B cell (primary cell): ENCODE measurements at regions not wholly inside any gene's neighbourhood (a gene's known extent, or its start where the extent isn't known, plus 50 kb on each side); places are given as distances from the start of the nearest gene placed in this dataset.

ENCODE experiments used
- ATAC-seq: fragments of 200-7000 bp; cut with Tn5 transposase; one replicate; pipeline ENCODE4 v1.10.0; 2021; ENCODE audit warnings: low read depth, mild to moderate bottlenecking, moderate number of reproducible peaks, moderate library complexity
- CTCF ChIA-PET: fragments of 350-600 bp; sonication (Branson Sonifier 250); formaldehyde crosslinking; loops from one replicate; lab custom pipeline; 2021; ENCODE audit warnings: antibody characterized with exemption, inconsistent platforms; lab: Charles Lee
- POLR2A ChIA-PET: fragments of 350-600 bp; sonication (Branson Sonifier 250); formaldehyde crosslinking; loops from one replicate; lab custom pipeline; 2021; ENCODE audit warnings: antibody characterized with exemption; lab: Charles Lee
- DNase-seq: peaks from one replicate; pipeline ENCODE4 v3.0.0; 2013
- H2AFZ ChIP-seq: 2 replicates; pipeline ENCODE4 v1.6.1; 2012; ENCODE audit warnings: mild to moderate bottlenecking, low read depth, low read length; ENCODE audit not compliant: insufficient read depth, poor library complexity, severe bottlenecking
- H3K27ac ChIP-seq, 2 donors: 1 replicate in 1 of 2; 2 replicates in 1 of 2; pipeline ENCODE4 v1.5.1; 2012 to 2013; ENCODE audit warnings: low read length in 2 of 2, mild to moderate bottlenecking in 2 of 2, moderate library complexity in 1 of 2
- H3K27me3 ChIP-seq, 4 experiments: fragments of 200-600 bp in 1 of 4; sonication (generic) in 1 of 4; replicated peaks in 1 of 4; 1 replicate in 2 of 4; 2 replicates in 2 of 4; pipeline versions ENCODE4 v1.6.1 to v1.7.0; 2013 to 2016; ENCODE audit warnings: low read length in 3 of 4, mild to moderate bottlenecking in 2 of 4, mixed read lengths in 1 of 4, moderate library complexity in 1 of 4; ENCODE audit not compliant: insufficient read depth in 4 of 4, control insufficient read depth in 3 of 4; ENCODE audit errors: control extremely low read depth in 1 of 4
- H3K36me3 ChIP-seq, 2 experiments: replicated peaks in 1 of 2; 1 replicate in 1 of 2; 2 replicates in 1 of 2; pipeline versions ENCODE4 v1.6.1 to v1.7.1; 2013; ENCODE audit warnings: low read length in 1 of 2; ENCODE audit not compliant: insufficient read depth in 2 of 2, control insufficient read depth in 1 of 2; ENCODE audit errors: control extremely low read depth in 1 of 2, extremely low read depth in 1 of 2
- H3K4me1 ChIP-seq, 2 donors: fragments of 200-600 bp in 1 of 2; sonication (generic) in 1 of 2; 1 replicate in 1 of 2; 2 replicates in 1 of 2; pipeline versions ENCODE4 v1.5.1 to v1.6.1; 2013 to 2017; ENCODE audit warnings: low read length in 2 of 2; ENCODE audit not compliant: control insufficient read depth in 2 of 2, insufficient read depth in 2 of 2
- H3K4me2 ChIP-seq: replicated peaks from 2 replicates; pipeline ENCODE3; 2012; ENCODE audit warnings: mild to moderate bottlenecking, low read depth, low read length; ENCODE audit not compliant: poor library complexity, severe bottlenecking
- H3K4me3 ChIP-seq, 5 experiments: fragments of 200-600 bp in 1 of 5; sonication (generic) in 1 of 5; 1 replicate in 3 of 5; 2 replicates in 2 of 5; pipeline versions ENCODE4 v1.5.1 to v1.7.0; 2011 to 2016; ENCODE audit warnings: low read length in 4 of 5, mild to moderate bottlenecking in 4 of 5, low read depth in 2 of 5, control low read depth in 1 of 5, moderate library complexity in 1 of 5; ENCODE audit not compliant: insufficient read depth in 1 of 5; ENCODE audit errors: control extremely low read depth in 1 of 5, extremely low read depth in 1 of 5
- H3K79me2 ChIP-seq: fragments of 200-600 bp; sonication (generic); one replicate; pipeline ENCODE4 v1.6.0; 2016; ENCODE audit warnings: low read length; ENCODE audit not compliant: control insufficient read depth, insufficient read depth
- H3K9ac ChIP-seq: fragments of 200-600 bp; sonication (generic); 2 replicates; pipeline ENCODE4 v1.6.1; 2017; ENCODE audit warnings: mild to moderate bottlenecking, low read length, moderate library complexity
- H3K9me3 ChIP-seq, 3 donors: one replicate each; pipeline versions ENCODE4 v1.6.1 to v1.7.1; 2013; ENCODE audit warnings: low read length in 2 of 3; ENCODE audit not compliant: control insufficient read depth in 2 of 3, insufficient read depth in 1 of 3; ENCODE audit errors: control extremely low read depth in 1 of 3
- H4K20me1 ChIP-seq: 2 replicates; pipeline ENCODE4 v1.6.0; 2012; ENCODE audit warnings: mild to moderate bottlenecking, low read length; ENCODE audit not compliant: insufficient read depth, control insufficient read depth, poor library complexity, severe bottlenecking
- H3K27ac Mint-ChIP-seq: one replicate; pipeline ENCODE4 v1.8.0; 2021; ENCODE audit warnings: mixed read lengths
- H3K27me3 Mint-ChIP-seq: one replicate; pipeline ENCODE4 v1.8.0; 2021; ENCODE audit warnings: mixed read lengths
- H3K4me1 Mint-ChIP-seq: one replicate; pipeline ENCODE4 v1.8.0; 2021; ENCODE audit warnings: mixed read lengths
- H3K4me3 Mint-ChIP-seq: one replicate; pipeline ENCODE4 v1.8.0; 2021; ENCODE audit warnings: mixed read lengths
- H3K9me3 Mint-ChIP-seq: one replicate; pipeline ENCODE4 v1.8.0; 2022; ENCODE audit warnings: mixed read lengths; ENCODE audit not compliant: insufficient read depth
- EZH2 ChIP-seq: IDR thresholded peaks from 2 replicates; pipeline ENCODE4 v1.6.1; 2012; ENCODE audit warnings: borderline replicate concordance, low read depth, mild to moderate bottlenecking, moderate library complexity, low read length; ENCODE audit not compliant: insufficient read depth, poor library complexity, severe bottlenecking
- WGBS: methylation state at CpG from one replicate; pipeline ENCODE4 v1.1.5; 2013; ENCODE audit warnings: missing lambda C conversion rate; ENCODE audit not compliant: insufficient coverage; 5-methylcytosine and 5-hydroxymethylcytosine counted together
- intact Hi-C: fragments of 100-400 bp; cut with micrococcal nuclease; formaldehyde crosslinking; loops from one replicate; pipeline ENCODE4 v1.10.0; 2022
- TF ChIP-seq, protein P1 (sequence below): fragments of 200-600 bp; IDR thresholded peaks from one replicate; pipeline ENCODE4 v1.8.0; 2022; ENCODE audit warnings: antibody characterized with exemption, mild to moderate bottlenecking

DNA sequence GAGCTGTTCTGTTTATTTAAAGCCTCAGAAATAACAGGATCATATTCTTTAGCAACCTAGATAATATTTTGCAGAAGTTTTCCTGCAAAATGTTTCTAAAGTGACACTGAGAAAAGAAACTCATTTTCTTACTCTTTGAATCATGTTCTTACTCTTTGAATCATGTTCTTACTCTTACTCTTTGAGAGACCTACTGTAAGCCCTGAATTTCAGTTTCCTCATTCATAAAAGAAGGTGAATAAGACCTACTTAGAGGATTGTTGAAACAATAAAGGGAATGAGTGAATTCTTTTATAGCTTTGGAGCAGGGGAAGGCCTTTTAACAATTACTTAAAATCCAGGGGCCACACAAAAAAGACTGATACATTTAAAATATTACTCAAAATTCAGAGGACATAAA, 221.7 kb upstream of the CMC1 start:
- no peaks in the 10 kb centered on the region for H3K4me1 Mint-ChIP-seq
- TF ChIP-seq, protein P1, sequence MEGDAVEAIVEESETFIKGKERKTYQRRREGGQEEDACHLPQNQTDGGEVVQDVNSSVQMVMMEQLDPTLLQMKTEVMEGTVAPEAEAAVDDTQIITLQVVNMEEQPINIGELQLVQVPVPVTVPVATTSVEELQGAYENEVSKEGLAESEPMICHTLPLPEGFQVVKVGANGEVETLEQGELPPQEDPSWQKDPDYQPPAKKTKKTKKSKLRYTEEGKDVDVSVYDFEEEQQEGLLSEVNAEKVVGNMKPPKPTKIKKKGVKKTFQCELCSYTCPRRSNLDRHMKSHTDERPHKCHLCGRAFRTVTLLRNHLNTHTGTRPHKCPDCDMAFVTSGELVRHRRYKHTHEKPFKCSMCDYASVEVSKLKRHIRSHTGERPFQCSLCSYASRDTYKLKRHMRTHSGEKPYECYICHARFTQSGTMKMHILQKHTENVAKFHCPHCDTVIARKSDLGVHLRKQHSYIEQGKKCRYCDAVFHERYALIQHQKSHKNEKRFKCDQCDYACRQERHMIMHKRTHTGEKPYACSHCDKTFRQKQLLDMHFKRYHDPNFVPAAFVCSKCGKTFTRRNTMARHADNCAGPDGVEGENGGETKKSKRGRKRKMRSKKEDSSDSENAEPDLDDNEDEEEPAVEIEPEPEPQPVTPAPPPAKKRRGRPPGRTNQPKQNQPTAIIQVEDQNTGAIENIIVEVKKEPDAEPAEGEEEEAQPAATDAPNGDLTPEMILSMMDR, result no peak
- no peak for TF ChIP-seq EZH2
- POLR2A ChIA-PET, result no interaction called here

DNA sequence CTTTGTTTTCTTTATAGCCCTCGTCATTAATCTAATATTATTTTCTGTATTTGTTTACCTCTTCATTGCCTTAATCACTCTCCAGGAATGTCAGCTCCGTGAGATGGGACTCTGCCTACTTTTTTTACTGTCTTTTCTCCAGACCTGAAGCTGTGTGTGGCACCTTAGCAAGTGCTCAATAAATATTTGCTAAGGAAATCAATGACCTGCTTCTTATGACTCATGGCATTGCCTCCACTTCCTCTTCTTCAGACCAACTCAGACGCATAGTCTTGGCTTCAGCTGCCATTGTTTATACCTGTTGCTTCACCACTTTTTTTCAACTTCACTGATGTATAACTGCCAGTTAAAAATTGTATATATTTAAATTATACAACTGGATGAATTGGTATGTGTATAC, 218.5 kb upstream of the CMC1 start:
- Histone ChIP-seq H3K4me1 (no peaks in the 10 kb centered on the region), H3K79me2 (no peaks in the 10 kb centered on the region), H3K36me3 (no peaks in the 10 kb centered on the region), H2AFZ (no peak overlapping the region), H3K9me3 (peaks cover 0 to 11% (median 5%) of the 10 kb centered on the region in 3 donors), H3K4me2 (no peak overlapping the region), H3K27ac (no peak overlapping the region), H3K9ac (no peak overlapping the region), H4K20me1 (no peaks in the 10 kb centered on the region), H3K27me3 (no peaks in the 10 kb centered on the region), H3K4me3 (no peak overlapping the region)
- no peak overlapping the region for H3K4me3 Mint-ChIP-seq
- DNase-seq (no peak), ATAC-seq (no peak)
- no peak for TF ChIP-seq EZH2
- TF ChIP-seq, protein P1, result no peak
- intact Hi-C loops, result no loop called here
- peaks cover 8% of the 10 kb centered on the region for H3K9me3 Mint-ChIP-seq
- H3K4me1 Mint-ChIP-seq, result no peaks in the 10 kb centered on the region
- H3K27ac Mint-ChIP-seq, result no peak overlapping the region
- 50% methylated on average over 1 of the region's 3 CpGs for WGBS
- ChIA-PET CTCF (no interaction called here), POLR2A (no interaction called here)
- H3K27me3 Mint-ChIP-seq, result no peaks in the 10 kb centered on the region

More for the DNA sequence above, 221.7 kb upstream of the CMC1 start:
- Histone ChIP-seq H4K20me1 (no peaks in the 10 kb centered on the region), H3K27ac (no peak overlapping the region), H3K4me3 (no peak overlapping the region), H3K4me1 (no peaks in the 10 kb centered on the region), H3K27me3 (no peaks in the 10 kb centered on the region), H3K9ac (no peak overlapping the region), H2AFZ (no peak overlapping the region), H3K79me2 (no peaks in the 10 kb centered on the region), H3K36me3 (no peaks in the 10 kb centered on the region), H3K9me3 (peaks cover 0 to 6% (median 2%) of the 10 kb centered on the region in 3 donors), H3K4me2 (no peak overlapping the region)
- no peak overlapping the region for H3K27ac Mint-ChIP-seq
- H3K27me3 Mint-ChIP-seq, result no peaks in the 10 kb centered on the region
- intact Hi-C loops, result no loop called here
- peaks cover 4% of the 10 kb centered on the region for H3K9me3 Mint-ChIP-seq
- DNase-seq, result no peak
- CTCF ChIA-PET, result no interaction called here
- H3K4me3 Mint-ChIP-seq, result no peak overlapping the region
- ATAC-seq, result no peak
